Right cardiac atrium (tissue), 5 donors: ENCODE measurements at regions not wholly inside any gene's neighbourhood (a gene's known extent, or its start where the extent isn't known, plus 50 kb on each side); places are given as distances from the start of the nearest gene placed in this dataset.
A peak's percentile ranks its signal among the peaks of the same experiment; 100 is the strongest.

Experiments
- ATAC-seq, 2 donors: fragments of 200-7000 bp; cut with Tn5 transposase; one replicate each; pipeline versions ENCODE4 v1.8.0 to v1.9.1; 2020; ENCODE audit warnings: moderate library complexity in 2 of 2, mild to moderate bottlenecking in 1 of 2
- DNase-seq, 3 donors: peaks; one replicate each; pipeline ENCODE4 v3.0.0-alpha.2; 2020
- H3K27ac ChIP-seq: one replicate; pipeline ENCODE4 v1.5.1; 2013; ENCODE audit warnings: mild to moderate bottlenecking, low read length, control low read depth, moderate library complexity
- H3K27me3 ChIP-seq: one replicate; pipeline ENCODE4 v1.6.1; 2013; ENCODE audit not compliant: control insufficient read depth, insufficient read depth
- H3K4me1 ChIP-seq: one replicate; pipeline ENCODE4 v1.6.1; 2013; ENCODE audit warnings: low read length; ENCODE audit not compliant: control insufficient read depth, insufficient read depth
- H3K4me3 ChIP-seq: one replicate; pipeline ENCODE4 v1.5.1; 2013; ENCODE audit warnings: low read length, control low read depth
- H3K9me3 ChIP-seq: one replicate; pipeline ENCODE4 v1.6.1; 2013; ENCODE audit warnings: low read length; ENCODE audit not compliant: control insufficient read depth
- WGBS: extraction: QIAGEN DNeasy Blood & Tissue Kit; methylation state at CpG from one replicate; pipeline ENCODE4 v1.1.7; 2013; 5-methylcytosine and 5-hydroxymethylcytosine counted together
- intact Hi-C, 4 donors: fragments of 100-400 bp; cut with DNase I; formaldehyde crosslinking; loops; one replicate each; pipeline versions ENCODE4 v1.11.0 to v1.14.0; 2022 to 2023
- donor health status: healthy with polysubstance abuse.
- donor health status: DM: no; HTN: yes; CAD: no.
- donor health status: DM: no; HTN: no; CAD: no.
- donor health status: DM: no; HTN: yes; CAD: no; lungs with severe emphysema.
- donor health status: DM: yes; HTN: yes; CAD: no.

DNA sequence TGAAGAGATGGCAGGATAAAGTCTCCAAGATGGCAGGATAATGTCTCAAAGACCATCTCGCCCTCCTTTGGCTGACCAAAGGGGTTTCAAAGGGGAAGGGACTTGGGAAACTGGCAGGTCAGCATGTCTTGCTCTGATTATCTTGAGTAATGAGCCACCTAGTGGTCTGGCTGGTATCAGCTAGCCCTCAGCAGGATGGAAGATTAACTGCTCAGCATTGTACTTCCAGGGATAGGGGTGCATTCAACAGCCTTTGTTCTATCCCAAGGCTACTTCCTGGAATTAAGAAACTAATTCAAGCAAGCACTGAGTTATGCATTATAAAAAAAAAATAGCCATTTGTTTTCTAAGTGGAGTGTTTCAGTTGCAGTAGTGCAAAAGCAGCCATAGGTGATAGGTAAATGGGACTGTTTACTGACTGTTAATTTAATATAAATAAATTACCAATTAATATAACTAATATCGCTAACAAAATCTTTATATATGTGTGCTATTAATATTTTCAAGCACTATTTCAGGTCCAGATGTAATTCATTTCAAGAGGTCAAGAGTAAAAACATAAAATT, 555.5 kb downstream of the CDH9 start:
- ATAC-seq (peak; percentile 68 to 73), DNase-seq (peak in 1 of 3 donors; percentile 25)
- Histone ChIP-seq H3K27ac (no peak overlapping the region), H3K27me3 (no peaks in the 10 kb centered on the region), H3K4me3 (peak overlapping the region; percentile 9), H3K4me1 (no peaks in the 10 kb centered on the region), H3K9me3 (peaks cover 2% of the 10 kb centered on the region)
- intact Hi-C loops, result no loop called here
- whole genome bisulfite sequencing, result 51% methylated on average over 2 of the region's 2 CpGs

- no peaks in the 10 kb centered on the region for H3K27me3 ChIP-seq
- no peaks in the 10 kb centered on the region for H3K4me1 ChIP-seq
- intact Hi-C loops, result no loop called here
- ATAC-seq (no peak), DNase-seq (no peak)
- H3K27ac ChIP-seq, result no peak overlapping the region
- peak overlapping the region; percentile 9 for H3K4me3 ChIP-seq
- WGBS, result 62% methylated on average over 5 of the region's 5 CpGs
- H3K9me3 ChIP-seq, result peaks cover 2% of the 10 kb centered on the region
Measured at GRCh38 chr5:26482076-26482809, 556.1 kb downstream of the CDH9 start.

DNA sequence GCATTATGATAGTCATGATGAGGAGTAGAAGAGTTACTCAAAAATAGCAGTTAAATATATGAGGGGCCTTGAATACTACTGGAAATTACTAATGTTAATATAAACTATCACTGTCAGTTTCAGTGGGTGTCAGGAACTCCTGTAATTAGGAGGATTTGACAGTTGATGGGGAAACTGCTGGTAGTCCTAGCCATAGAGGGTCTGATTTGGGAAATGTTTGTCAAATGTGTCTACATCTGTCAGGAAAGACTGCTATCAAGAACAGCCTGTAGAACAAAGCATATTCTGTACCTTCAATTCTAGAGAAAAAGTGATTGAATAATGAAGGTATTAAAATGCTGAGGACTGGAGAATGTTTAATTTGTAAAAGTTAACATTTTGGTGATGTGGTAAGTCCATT, 567.9 kb downstream of the CDH9 start:
- no peaks in the 10 kb centered on the region for H3K27me3 ChIP-seq
- intact Hi-C loops, result no loop called here
- no peak for ATAC-seq
- no peak for DNase-seq
- H3K9me3 ChIP-seq, result no peaks in the 10 kb centered on the region
- no peaks in the 10 kb centered on the region for H3K4me1 ChIP-seq
- H3K27ac ChIP-seq, result no peak overlapping the region
- H3K4me3 ChIP-seq, result no peak overlapping the region

DNA sequence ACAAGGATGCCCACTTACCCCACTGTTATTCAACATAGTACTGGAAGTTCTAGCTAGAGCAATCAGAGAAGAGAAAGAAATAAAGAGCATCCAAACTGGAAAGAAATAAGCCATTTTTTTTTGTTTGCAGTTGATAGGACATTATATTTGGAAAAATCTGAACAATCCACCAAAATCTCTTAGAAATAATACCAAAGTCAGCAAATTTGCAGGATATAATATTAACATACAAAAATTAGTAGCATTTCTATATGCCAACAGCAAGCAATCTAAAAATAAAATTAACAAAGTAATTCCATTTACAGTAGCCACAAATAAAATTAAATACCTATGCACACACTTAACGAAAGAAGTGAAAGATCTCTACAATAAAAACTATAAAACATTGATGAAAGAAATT, 599.3 kb downstream of the CDH9 start:
- no peak for ATAC-seq
- 68% methylated on average over 1 of the region's 1 CpG for WGBS

GRCh38 chr5:26434688-26435087, 603.7 kb downstream of the CDH9 start:
- Histone ChIP-seq H3K27ac (no peak overlapping the region), H3K4me3 (no peak overlapping the region), H3K9me3 (peaks cover 6% of the 10 kb centered on the region), H3K27me3 (no peaks in the 10 kb centered on the region), H3K4me1 (no peaks in the 10 kb centered on the region)
- no peak for ATAC-seq
- DNase-seq, result no peak
- 61% methylated on average over 3 of the region's 3 CpGs for WGBS
- intact Hi-C loops, result no loop called here

More for the DNA sequence above, 599.3 kb downstream of the CDH9 start:
- Histone ChIP-seq H3K27ac (no peak overlapping the region), H3K4me3 (no peak overlapping the region), H3K27me3 (no peaks in the 10 kb centered on the region), H3K9me3 (no peaks in the 10 kb centered on the region), H3K4me1 (no peaks in the 10 kb centered on the region)
- intact Hi-C loops, result no loop called here
- no peak for DNase-seq

DNA sequence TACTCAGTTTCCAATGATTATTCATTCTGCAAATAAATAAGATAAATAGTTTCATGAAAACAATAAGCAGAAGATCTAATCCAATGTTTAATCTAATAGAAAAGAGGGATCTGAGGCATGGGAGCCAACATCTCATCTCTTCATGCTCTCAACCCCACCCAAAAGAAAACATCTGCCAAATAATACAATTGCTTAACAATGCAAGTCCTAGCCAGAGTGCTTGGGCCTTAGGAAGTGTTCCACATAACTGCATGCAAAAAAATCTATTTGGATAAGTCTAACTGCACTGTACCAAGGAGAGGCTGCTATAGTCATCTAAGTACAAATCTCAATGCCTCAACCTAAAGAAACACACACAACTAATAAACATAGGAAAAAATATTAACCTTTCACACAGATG, 606.0 kb downstream of the CDH9 start:
- Histone ChIP-seq H3K27ac (no peak overlapping the region), H3K9me3 (peaks cover 6% of the 10 kb centered on the region), H3K4me1 (no peaks in the 10 kb centered on the region), H3K27me3 (no peaks in the 10 kb centered on the region), H3K4me3 (no peak overlapping the region)
- intact Hi-C loops, result no loop called here
- DNase-seq (no peak), ATAC-seq (no peak)

DNA sequence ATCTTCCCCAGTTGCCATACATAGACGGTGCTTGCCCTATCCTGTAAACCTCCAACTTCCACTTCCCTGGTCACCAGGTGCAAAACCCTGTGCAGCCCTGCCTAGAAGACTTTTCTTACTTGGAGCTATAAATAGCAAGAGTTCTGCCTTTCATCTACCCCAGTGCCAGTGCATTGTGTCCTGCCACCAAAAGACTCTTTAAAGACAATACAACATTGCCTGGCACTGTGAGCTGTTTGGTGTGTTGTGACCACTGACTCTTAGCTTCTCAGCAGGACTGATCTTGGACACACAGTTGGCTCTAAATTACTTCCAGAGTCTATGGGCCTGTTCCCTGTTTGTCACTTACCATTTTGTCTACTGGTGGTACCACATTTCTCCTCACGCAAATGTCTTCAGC, 608.1 kb downstream of the CDH9 start:
- H3K4me3 ChIP-seq, result no peak overlapping the region
- H3K9me3 ChIP-seq, result peaks cover 6% of the 10 kb centered on the region
- WGBS, result 91% methylated on average over 2 of the region's 2 CpGs
- no peaks in the 10 kb centered on the region for H3K4me1 ChIP-seq
- ATAC-seq, result no peak
- no peak overlapping the region for H3K27ac ChIP-seq
- no peaks in the 10 kb centered on the region for H3K27me3 ChIP-seq
- intact Hi-C loops, result no loop called here
- no peak for DNase-seq

DNA sequence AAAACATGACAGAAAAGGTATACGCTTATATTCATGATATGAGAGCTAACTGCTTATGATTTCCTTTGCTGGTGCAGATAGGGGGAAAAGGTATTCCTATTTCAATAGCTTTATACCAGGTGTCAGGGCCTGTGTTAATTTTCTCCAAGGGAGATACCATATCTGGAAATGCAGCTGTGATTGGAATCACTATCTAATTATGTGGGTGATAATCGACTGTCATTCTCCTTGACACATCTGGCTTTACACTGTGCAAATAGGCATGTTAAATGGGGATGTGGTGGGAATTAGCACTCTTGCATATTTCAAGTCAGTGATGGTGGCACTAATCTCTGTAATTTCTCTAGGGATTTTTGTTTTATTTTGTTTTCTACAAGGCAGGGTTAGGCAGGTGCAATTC, 611.1 kb downstream of the CDH9 start:
- H3K4me3 ChIP-seq, result no peak overlapping the region
- ATAC-seq, result no peak
- no peak for DNase-seq
- intact Hi-C loops, result no loop called here
- H3K4me1 ChIP-seq, result no peaks in the 10 kb centered on the region
- no peaks in the 10 kb centered on the region for H3K27me3 ChIP-seq
- peaks cover 2% of the 10 kb centered on the region for H3K9me3 ChIP-seq
- no peak overlapping the region for H3K27ac ChIP-seq
- WGBS, result 75% methylated on average over 2 of the region's 2 CpGs

DNA sequence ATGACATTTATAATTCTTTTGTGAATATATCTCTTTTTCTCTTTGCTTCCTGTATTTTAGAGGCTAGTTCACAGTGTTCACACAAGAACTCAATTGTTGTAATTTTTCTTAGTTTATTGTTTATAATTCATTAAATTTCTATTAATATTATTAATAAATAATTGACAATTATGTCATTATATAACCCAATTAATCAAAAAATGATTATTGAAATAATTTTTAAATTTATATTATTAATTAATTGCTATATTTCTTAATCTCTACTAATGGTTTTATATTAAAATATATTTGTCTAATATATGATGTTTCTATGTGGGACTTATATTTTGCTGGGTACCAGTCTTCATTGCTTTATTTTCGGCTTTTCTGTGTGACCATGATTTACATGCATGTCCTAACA, 618.4 kb downstream of the CDH9 start:
- no peak overlapping the region for H3K4me3 ChIP-seq
- no peaks in the 10 kb centered on the region for H3K27me3 ChIP-seq
- ATAC-seq (no peak), DNase-seq (no peak)
- no peaks in the 10 kb centered on the region for H3K4me1 ChIP-seq
- no peak overlapping the region for H3K27ac ChIP-seq
- WGBS, result 86% methylated on average over 1 of the region's 1 CpG
- intact Hi-C loops, result no loop called here
- H3K9me3 ChIP-seq, result peaks cover 1% of the 10 kb centered on the region

DNA sequence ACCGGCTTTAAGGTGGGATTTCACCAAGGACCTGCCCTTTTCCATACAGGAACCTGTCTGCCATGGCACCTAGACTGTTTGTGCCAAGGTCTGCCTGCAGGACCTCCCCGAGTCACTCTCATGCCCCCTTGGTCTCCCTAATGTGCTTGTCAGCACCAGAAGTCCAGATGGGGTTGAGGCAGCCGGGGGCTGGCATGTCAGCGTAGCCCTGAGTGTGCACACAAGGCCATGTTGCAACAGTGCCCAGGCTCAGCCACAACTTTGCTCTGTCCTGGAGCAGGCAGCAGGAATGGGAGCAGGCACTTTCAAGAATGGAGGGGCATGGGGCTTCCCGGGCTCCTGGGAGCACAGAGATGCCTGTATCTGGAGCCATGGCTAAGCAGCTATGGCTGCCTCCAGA, 621.5 kb downstream of the CDH9 start:
- H3K4me1 ChIP-seq, result no peaks in the 10 kb centered on the region
- 82% methylated on average over 5 of the region's 5 CpGs for WGBS
- H3K27me3 ChIP-seq, result no peaks in the 10 kb centered on the region
- intact Hi-C loops, result no loop called here
- H3K9me3 ChIP-seq, result peaks cover 1% of the 10 kb centered on the region
- ATAC-seq, result no peak
- H3K27ac ChIP-seq, result no peak overlapping the region
- DNase-seq, result peak in 1 of 3 donors; percentile 39
- no peak overlapping the region for H3K4me3 ChIP-seq

DNA sequence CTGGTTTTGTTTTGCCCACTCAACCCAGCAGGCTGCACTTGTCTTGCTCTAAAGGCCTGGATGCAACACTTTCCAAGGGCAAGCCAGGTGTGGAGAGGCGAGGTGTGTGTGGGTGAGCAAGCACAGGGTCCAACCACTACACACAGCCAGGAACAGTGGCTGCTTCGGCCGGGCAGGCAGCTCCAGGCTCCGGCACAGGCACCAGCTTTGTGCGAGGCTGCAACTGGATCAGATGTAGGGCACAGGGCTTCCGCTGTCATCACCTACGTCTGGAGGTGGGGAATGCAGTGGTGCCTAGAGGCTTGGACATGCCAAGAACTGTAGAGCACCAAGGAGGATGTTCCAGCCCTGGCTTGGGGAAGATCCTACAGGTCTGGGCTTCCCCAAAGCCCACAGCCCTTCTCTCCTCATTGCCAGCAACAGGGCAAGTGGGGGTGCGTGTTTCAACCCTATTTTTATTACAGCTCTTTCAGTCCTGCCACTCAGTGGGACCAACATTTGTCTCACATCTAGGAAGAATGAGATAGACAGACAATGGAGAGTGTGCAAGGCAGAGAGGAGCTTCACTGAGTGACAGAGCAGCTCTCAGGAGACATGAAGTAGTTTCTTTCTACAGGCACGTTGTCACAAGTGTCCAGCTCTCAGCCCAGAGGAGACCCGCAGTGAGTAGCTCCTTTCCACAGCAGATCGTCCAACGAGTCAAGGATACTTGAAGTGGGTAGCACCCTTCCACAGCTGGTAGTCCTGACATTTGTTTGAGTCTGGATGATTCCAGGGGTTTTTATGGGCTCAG, 622.2 kb downstream of the CDH9 start:
- whole genome bisulfite sequencing, result 84% methylated on average over 12 of the region's 12 CpGs
- H3K27ac ChIP-seq, result no peak overlapping the region
- intact Hi-C loops, result no loop called here
- H3K27me3 ChIP-seq, result no peaks in the 10 kb centered on the region
- no peak overlapping the region for H3K4me3 ChIP-seq
- peaks cover 1% of the 10 kb centered on the region for H3K9me3 ChIP-seq
- ATAC-seq (no peak), DNase-seq (no peak)
- no peaks in the 10 kb centered on the region for H3K4me1 ChIP-seq
